Activated CD4-positive, alpha-beta T cell treated with anti-CD3 and anti-CD28 coated beads for 36 hours (primary cell): ENCODE measurements at regions not wholly inside any gene's neighbourhood (a gene's known extent, or its start where the extent isn't known, plus 50 kb on each side); places are given as distances from the start of the nearest gene placed in this dataset.

Source experiments
- ATAC-seq: fragments of 200-7000 bp; cut with Tn5 transposase; one replicate; pipeline ENCODE4 v1.10.0; 2021; ENCODE audit warnings: mild to moderate bottlenecking, moderate library complexity
- CTCF ChIA-PET: fragments of 350-600 bp; sonication (Branson Sonifier 250); formaldehyde crosslinking; loops from one replicate; lab custom pipeline; 2021; ENCODE audit warnings: antibody characterized with exemption; lab: Charles Lee
- POLR2A ChIA-PET: fragments of 350-600 bp; sonication (Branson Sonifier 250); formaldehyde crosslinking; loops from one replicate; lab custom pipeline; 2021; ENCODE audit warnings: antibody characterized with exemption, inconsistent platforms; lab: Charles Lee
- DNase-seq: peaks from one replicate; pipeline ENCODE4 v3.0.0-alpha.2; 2020
- H3K27ac Mint-ChIP-seq: one replicate; pipeline ENCODE4 v1.8.0; 2021; ENCODE audit warnings: mixed read lengths
- H3K27me3 Mint-ChIP-seq: one replicate; pipeline ENCODE4 v1.8.0; 2021; ENCODE audit warnings: mixed read lengths
- H3K36me3 Mint-ChIP-seq: one replicate; pipeline ENCODE4 v1.8.0; 2021; ENCODE audit warnings: low read depth, mixed read lengths
- H3K4me1 Mint-ChIP-seq: one replicate; pipeline ENCODE4 v1.8.0; 2021; ENCODE audit warnings: mixed read lengths
- H3K4me3 Mint-ChIP-seq: one replicate; pipeline ENCODE4 v1.8.0; 2021; ENCODE audit warnings: mild to moderate bottlenecking, moderate library complexity, mixed read lengths
- H3K9me3 Mint-ChIP-seq: one replicate; pipeline ENCODE4 v1.8.0; 2021; ENCODE audit warnings: low read depth, mixed read lengths
- intact Hi-C, 2 experiments: fragments of 100-400 bp; cut with DNase I in 1 of 2; cut with micrococcal nuclease in 1 of 2; formaldehyde crosslinking; loops; one replicate each; pipeline versions ENCODE4 v1.14.2 to v1.15.1; 2022 to 2024; cut with DNase I, micrococcal nuclease

- no peak overlapping the region for H3K4me3 Mint-ChIP-seq
- intact Hi-C loops, result no loop called here
- H3K27ac Mint-ChIP-seq, result no peak overlapping the region
- peaks cover 9% of the 10 kb centered on the region for H3K4me1 Mint-ChIP-seq
- no peaks in the 10 kb centered on the region for H3K9me3 Mint-ChIP-seq
- CTCF ChIA-PET, result no interaction called here
- H3K36me3 Mint-ChIP-seq, result no peaks in the 10 kb centered on the region
- DNase-seq (peak; percentile 52), ATAC-seq (peak; percentile 94)
- POLR2A ChIA-PET, result no interaction called here
- H3K27me3 Mint-ChIP-seq, result peaks cover 4% of the 10 kb centered on the region
Measured at GRCh38 chr5:74182603-74183002, 457.9 kb downstream of the ENC1 start.

GRCh38 chr5:74179701-74180100 is 460.8 kb downstream of the ENC1 start:
- H3K4me3 Mint-ChIP-seq, result no peak overlapping the region
- peaks cover 2% of the 10 kb centered on the region for H3K27me3 Mint-ChIP-seq
- DNase-seq (no peak), ATAC-seq (no peak)
- H3K9me3 Mint-ChIP-seq, result no peaks in the 10 kb centered on the region
- H3K36me3 Mint-ChIP-seq, result no peaks in the 10 kb centered on the region
- intact Hi-C loops, result no loop called here
- no peak overlapping the region for H3K27ac Mint-ChIP-seq
- H3K4me1 Mint-ChIP-seq, result peaks cover 9% of the 10 kb centered on the region
- CTCF ChIA-PET, result interaction anchor here (0.9 kb wide), 1 partner anchor 11 kb away, joined by 4 read pairs; no protein-coding TSS in a partner anchor
- POLR2A ChIA-PET, result no interaction called here

DNA sequence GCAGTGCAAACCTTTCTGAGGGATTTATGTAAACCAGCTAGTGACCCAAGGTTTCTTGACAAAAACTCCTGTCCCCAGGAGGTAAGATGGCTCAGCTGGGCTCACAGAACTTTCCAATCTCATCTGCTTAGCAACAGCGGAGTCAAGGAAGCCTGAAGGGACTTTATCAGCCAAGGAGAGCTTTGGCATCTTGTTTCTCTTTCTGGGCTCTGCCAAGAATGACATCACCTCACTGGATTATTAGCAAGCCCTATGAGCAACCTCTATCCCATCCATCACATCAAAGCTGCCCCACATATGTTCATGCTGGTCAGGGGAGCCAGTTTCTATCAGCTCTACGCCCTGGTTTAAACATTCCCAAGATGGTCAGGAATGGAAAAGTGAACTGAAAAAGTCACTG is 461.3 kb downstream of the ENC1 start:
- no peak for ATAC-seq
- Mint-ChIP-seq H3K27ac (no peak overlapping the region), H3K27me3 (peaks cover 2% of the 10 kb centered on the region), H3K4me3 (no peak overlapping the region), H3K4me1 (peaks cover 9% of the 10 kb centered on the region), H3K36me3 (no peaks in the 10 kb centered on the region), H3K9me3 (no peaks in the 10 kb centered on the region)
- no peak for DNase-seq
- CTCF ChIA-PET, result interaction anchor here (0.9 kb wide), 1 partner anchor 12 kb away, joined by 4 read pairs; no protein-coding TSS in a partner anchor
- POLR2A ChIA-PET, result no interaction called here
- intact Hi-C loops, result no loop called here

DNA sequence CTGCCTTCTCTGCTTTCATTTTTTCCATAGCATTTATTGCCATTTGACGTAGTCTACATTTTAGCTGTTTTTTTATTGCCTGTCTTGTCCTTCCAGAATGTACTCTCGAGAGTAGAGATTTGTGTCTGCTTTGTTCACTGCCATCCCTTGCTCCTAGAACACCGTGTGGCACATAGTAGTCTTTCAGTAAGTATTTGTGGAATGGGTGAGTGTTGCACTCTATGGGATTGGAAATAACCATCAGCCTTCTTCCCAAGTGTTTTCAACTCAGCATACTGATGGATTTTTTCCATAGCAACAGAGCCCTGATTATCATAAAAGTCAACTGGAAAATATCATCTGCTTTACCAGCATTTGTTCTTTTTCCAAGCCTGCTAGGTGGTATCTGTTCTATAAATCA is 462.6 kb downstream of the ENC1 start:
- Mint-ChIP-seq H3K27me3 (peaks cover 2% of the 10 kb centered on the region), H3K4me3 (no peak overlapping the region), H3K4me1 (peaks cover 9% of the 10 kb centered on the region), H3K9me3 (no peaks in the 10 kb centered on the region), H3K27ac (no peak overlapping the region), H3K36me3 (no peaks in the 10 kb centered on the region)
- no peak for DNase-seq
- no peak for ATAC-seq
- CTCF ChIA-PET, result no interaction called here
- intact Hi-C loops, result no loop called here
- POLR2A ChIA-PET, result no interaction called here

DNA sequence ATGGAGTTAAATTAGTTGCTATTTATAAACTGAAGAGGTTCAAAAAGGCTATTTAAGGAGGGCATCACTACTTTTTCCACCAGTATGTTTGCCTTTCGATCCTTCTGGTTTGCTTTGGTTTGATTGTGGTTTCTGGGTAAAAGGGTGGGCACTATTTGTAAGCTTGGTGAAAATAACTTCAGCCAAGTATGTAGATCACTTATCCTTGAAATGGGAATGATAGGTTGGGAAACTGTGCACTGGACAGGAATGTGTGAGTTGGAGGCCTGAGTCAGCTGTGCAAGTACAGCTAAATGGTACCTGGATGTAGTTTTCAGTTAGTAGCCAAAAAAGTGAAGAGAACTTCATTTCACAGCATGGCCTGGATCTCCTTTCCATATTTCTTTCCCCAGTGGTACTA is 466.2 kb downstream of the ENC1 start:
- Mint-ChIP-seq H3K9me3 (no peaks in the 10 kb centered on the region), H3K4me1 (no peaks in the 10 kb centered on the region), H3K4me3 (no peak overlapping the region), H3K27me3 (peaks cover 4% of the 10 kb centered on the region), H3K27ac (no peak overlapping the region), H3K36me3 (no peaks in the 10 kb centered on the region)
- POLR2A ChIA-PET, result no interaction called here
- DNase-seq (no peak), ATAC-seq (no peak)
- CTCF ChIA-PET, result interaction anchor here (0.9 kb wide), 1 partner anchor 272 kb away, joined by 4 read pairs; no protein-coding TSS in a partner anchor
- intact Hi-C loops, result no loop called here

DNA sequence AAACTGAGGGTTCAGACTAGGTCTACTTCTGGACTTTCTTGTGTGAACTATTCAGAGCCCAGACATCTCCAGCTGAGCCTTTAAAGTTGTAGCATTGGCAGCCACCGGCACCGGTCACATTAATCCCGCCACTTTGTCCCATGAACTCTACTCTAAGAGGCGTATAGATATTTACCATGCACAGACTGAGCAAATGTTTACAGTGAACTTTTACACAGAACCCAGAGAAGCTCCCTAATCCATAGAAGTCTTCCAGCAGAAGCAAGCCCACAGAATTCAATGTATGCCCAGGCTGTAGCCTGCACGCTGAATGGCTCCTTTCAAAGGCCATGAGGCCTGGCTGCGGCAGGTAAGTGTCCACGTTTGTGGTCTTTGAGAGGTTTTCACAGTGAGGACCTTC is 466.9 kb downstream of the ENC1 start:
- Mint-ChIP-seq H3K4me1 (no peaks in the 10 kb centered on the region), H3K9me3 (no peaks in the 10 kb centered on the region), H3K27ac (no peak overlapping the region), H3K27me3 (peaks cover 4% of the 10 kb centered on the region), H3K4me3 (no peak overlapping the region), H3K36me3 (no peaks in the 10 kb centered on the region)
- intact Hi-C loops, result no loop called here
- no peak for DNase-seq
- ChIA-PET CTCF (no interaction called here), POLR2A (no interaction called here)
- no peak for ATAC-seq

- ChIA-PET CTCF (interaction anchor here (1.0 kb wide), 1 partner anchor 10 kb away, joined by 3 read pairs; no protein-coding TSS in a partner anchor), POLR2A (no interaction called here)
- peaks cover 4% of the 10 kb centered on the region for H3K27me3 Mint-ChIP-seq
- H3K9me3 Mint-ChIP-seq, result no peaks in the 10 kb centered on the region
- intact Hi-C loops, result no loop called here
- H3K36me3 Mint-ChIP-seq, result no peaks in the 10 kb centered on the region
- DNase-seq (no peak), ATAC-seq (no peak)
- no peak overlapping the region for H3K4me3 Mint-ChIP-seq
- H3K27ac Mint-ChIP-seq, result no peak overlapping the region
- H3K4me1 Mint-ChIP-seq, result no peaks in the 10 kb centered on the region
Measured at GRCh38 chr5:74173241-74173640, 467.3 kb downstream of the ENC1 start.

- DNase-seq (no peak), ATAC-seq (no peak)
- no peaks in the 10 kb centered on the region for H3K4me1 Mint-ChIP-seq
- intact Hi-C loops, result no loop called here
- H3K27me3 Mint-ChIP-seq, result peaks cover 2% of the 10 kb centered on the region
- H3K9me3 Mint-ChIP-seq, result no peaks in the 10 kb centered on the region
- CTCF ChIA-PET, result no interaction called here
- no peak overlapping the region for H3K27ac Mint-ChIP-seq
- POLR2A ChIA-PET, result no interaction called here
- H3K4me3 Mint-ChIP-seq, result no peak overlapping the region
- H3K36me3 Mint-ChIP-seq, result no peaks in the 10 kb centered on the region
Measured at GRCh38 chr5:74169701-74170100, 470.8 kb downstream of the ENC1 start.

DNA sequence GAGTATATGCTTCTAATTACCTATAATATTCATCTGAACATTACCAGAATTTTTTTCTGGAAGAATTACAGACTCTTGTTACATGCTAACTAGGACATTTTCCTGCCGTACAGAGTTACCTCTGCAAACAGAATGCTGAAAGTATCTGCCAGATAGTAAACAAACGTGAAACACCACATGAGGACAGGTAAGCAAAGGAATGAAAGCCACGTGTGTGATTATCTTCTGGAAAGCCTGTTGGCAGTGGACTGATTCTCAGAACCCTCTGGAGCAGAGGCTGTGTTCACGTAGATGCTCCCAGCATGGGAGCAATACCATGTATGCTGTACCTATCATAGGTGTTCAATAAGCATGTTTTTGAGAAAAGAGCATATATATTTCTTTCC is 472.6 kb downstream of the ENC1 start:
- no peak overlapping the region for H3K27ac Mint-ChIP-seq
- H3K27me3 Mint-ChIP-seq, result peaks cover 2% of the 10 kb centered on the region
- no peaks in the 10 kb centered on the region for H3K36me3 Mint-ChIP-seq
- intact Hi-C loops, result no loop called here
- POLR2A ChIA-PET, result no interaction called here
- ATAC-seq (no peak), DNase-seq (no peak)
- H3K9me3 Mint-ChIP-seq, result no peaks in the 10 kb centered on the region
- CTCF ChIA-PET, result no interaction called here
- H3K4me1 Mint-ChIP-seq, result no peaks in the 10 kb centered on the region
- H3K4me3 Mint-ChIP-seq, result no peak overlapping the region

- Mint-ChIP-seq H3K27me3 (no peaks in the 10 kb centered on the region), H3K4me1 (no peaks in the 10 kb centered on the region), H3K9me3 (no peaks in the 10 kb centered on the region), H3K36me3 (no peaks in the 10 kb centered on the region), H3K27ac (no peak overlapping the region), H3K4me3 (no peak overlapping the region)
- intact Hi-C loops, result no loop called here
- no peak for DNase-seq
- ChIA-PET POLR2A (no interaction called here), CTCF (no interaction called here)
- no peak for ATAC-seq
Measured at GRCh38 chr5:74167206-74167929, 473.2 kb downstream of the ENC1 start.

- POLR2A ChIA-PET, result no interaction called here
- no peaks in the 10 kb centered on the region for H3K36me3 Mint-ChIP-seq
- intact Hi-C loops, result no loop called here
- H3K27ac Mint-ChIP-seq, result no peak overlapping the region
- no peak for ATAC-seq
- H3K9me3 Mint-ChIP-seq, result no peaks in the 10 kb centered on the region
- H3K4me3 Mint-ChIP-seq, result no peak overlapping the region
- CTCF ChIA-PET, result no interaction called here
- no peaks in the 10 kb centered on the region for H3K27me3 Mint-ChIP-seq
- no peak for DNase-seq
- H3K4me1 Mint-ChIP-seq, result no peaks in the 10 kb centered on the region
Measured at GRCh38 chr5:74166064-74166463, 474.5 kb downstream of the ENC1 start.

DNA sequence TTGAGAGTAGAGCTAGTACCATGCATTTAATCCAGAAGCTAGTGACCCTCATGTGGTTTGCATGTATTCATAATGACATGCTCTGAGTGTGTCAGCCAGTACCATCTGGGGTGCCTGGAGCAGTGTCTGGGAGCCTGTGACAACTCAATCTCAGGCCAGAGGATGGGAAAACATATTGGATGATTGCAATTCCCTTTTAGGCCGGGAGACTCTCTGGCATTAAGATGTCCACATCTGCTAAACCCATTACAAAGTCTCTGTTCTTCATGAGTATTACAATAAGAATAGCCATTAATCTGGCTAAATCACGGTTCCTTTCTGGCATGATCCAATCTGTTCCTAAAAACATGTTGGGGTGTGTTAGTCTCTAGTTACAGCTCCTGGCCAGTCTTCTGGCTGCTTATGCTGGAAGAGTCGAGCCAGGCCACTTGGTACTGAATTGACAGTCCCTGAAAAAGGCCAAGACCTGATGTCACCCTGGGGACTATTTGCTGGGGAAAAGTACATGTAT is 475.7 kb downstream of the ENC1 start:
- Mint-ChIP-seq H3K4me1 (no peaks in the 10 kb centered on the region), H3K4me3 (no peak overlapping the region), H3K36me3 (no peaks in the 10 kb centered on the region), H3K27me3 (peaks cover under 1% of the 10 kb centered on the region), H3K9me3 (no peaks in the 10 kb centered on the region), H3K27ac (no peak overlapping the region)
- POLR2A ChIA-PET, result no interaction called here
- CTCF ChIA-PET, result interaction anchor here (0.6 kb wide), 1 partner anchor 228 kb away, joined by 4 read pairs; no protein-coding TSS in a partner anchor
- ATAC-seq (no peak), DNase-seq (no peak)
- intact Hi-C loops, result no loop called here
